ENCODE measurements at regions not wholly inside any gene's neighbourhood (a gene's known extent, or its start where the extent isn't known, plus 50 kb on each side); places are given as distances from the start of the nearest gene placed in this dataset.

GRCh38 chr5:128684961-128685360 lies 146.9 kb upstream of the FBN2 start:
- no peak overlapping the region for H3K4me3 ChIP-seq (replicated peaks in 1 of 3)
- H3K4me1 ChIP-seq = no peaks in the 10 kb centered on the region
- H3K27ac ChIP-seq = no peak overlapping the region
- TF ChIP-seq CTCF (IDR thresholded peaks at IDR 0.05) (no peak), POLR2A (IDR thresholded peaks at IDR 0.05) (no peak)
- H3K9me3 ChIP-seq = no peaks in the 10 kb centered on the region
- 85 to 87% methylated on average over 1 of the region's 1 CpG for WGBS, 2 donors
- H3K36me3 ChIP-seq = no peaks in the 10 kb centered on the region
- intact Hi-C loops (cut with DNase I) = no loop called here
- DNase-seq = no peak
- no peaks in the 10 kb centered on the region for H3K27me3 ChIP-seq

DNA sequence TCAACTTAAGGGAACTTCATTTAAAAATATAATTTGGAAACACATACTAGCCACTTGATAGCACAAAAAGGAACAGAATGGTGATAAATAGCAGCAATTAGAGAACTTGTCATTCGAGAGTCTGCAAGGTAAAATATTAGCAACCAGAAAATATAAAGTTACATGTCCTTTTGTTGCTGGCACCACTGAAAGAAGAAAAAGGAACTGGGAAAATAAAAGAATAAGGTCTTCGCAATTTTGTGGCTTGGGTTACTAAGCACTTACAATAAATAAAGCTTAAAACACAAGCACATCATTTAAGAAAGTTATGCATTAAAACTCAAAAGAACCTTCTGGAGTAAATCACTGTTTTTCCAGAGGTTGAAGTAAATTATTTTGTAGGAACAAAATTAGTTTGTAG lies 149.9 kb upstream of the FBN2 start:
- no peaks in the 10 kb centered on the region for H3K9me3 ChIP-seq
- H3K36me3 ChIP-seq = no peaks in the 10 kb centered on the region
- no peak for DNase-seq
- intact Hi-C loops (cut with DNase I) = no loop called here
- H3K27ac ChIP-seq = no peak overlapping the region
- no peaks in the 10 kb centered on the region for H3K27me3 ChIP-seq
- H3K4me3 ChIP-seq (replicated peaks in 1 of 3) = no peak overlapping the region
- WGBS, 2 donors = 88 to 89% methylated on average over 2 of the region's 2 CpGs
- no peak for TF ChIP-seq POLR2A (IDR thresholded peaks at IDR 0.05)
- H3K4me1 ChIP-seq = no peaks in the 10 kb centered on the region

DNA sequence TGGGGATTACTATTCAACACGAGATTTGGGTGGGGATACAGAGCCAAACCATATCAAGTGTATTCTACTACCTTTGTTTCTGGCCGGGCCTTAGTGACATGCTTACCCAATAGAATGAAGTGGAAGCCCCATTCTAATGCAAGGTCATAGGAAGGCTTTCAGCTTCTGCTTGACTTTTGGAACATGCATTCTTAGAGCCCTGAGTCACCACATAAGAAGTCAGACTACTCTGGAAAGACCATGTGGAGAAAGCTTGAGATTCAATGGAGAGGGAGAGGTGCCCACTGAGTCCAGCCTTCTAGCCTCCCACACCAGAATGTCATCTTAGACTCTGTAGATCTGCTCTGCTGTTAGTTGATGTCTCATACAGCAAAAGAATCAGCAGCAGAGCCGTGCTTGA lies 155.7 kb upstream of the FBN2 start:
- WGBS, 2 donors = 88 to 89% methylated on average over 3 of the region's 3 CpGs
- intact Hi-C loops (cut with DNase I) = no loop called here
- H3K4me1 ChIP-seq = no peaks in the 10 kb centered on the region

DNA sequence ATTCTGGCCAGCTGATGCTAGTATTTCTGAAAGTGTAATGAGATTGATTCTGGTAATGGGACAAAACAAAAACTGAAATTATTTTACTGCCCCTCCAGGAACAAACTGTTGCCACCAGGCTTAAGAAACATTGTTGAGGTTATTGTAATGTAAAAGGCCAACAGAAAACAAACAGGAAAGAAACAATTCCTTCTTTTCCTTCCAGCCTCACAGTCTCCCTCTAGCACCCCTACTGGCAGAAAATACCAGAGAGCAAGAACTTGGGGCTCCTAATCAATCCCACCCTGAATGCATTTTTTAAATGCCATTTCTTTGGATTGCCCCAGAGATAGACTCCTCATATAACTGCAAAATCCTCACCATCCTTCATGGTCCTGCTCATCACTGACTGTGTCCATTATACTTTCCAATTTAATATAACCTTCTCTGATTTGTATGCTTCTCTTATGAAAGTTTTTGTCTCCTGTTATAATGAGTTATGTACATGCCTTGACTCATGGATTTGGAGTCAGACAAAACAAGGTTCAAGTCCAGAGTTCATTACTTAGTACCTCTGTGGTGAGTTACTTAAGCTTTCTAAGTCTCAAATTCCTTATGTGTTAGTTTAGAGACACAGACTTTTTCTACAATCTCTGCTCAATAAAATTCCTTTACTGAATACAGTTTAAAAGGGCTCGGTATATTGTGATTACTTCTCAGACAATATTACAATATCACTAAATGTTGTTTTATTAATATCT lies 157.9 kb upstream of the FBN2 start:
- DNase-seq = no peak
- no peaks in the 10 kb centered on the region for H3K4me1 ChIP-seq
- TF ChIP-seq POLR2A (IDR thresholded peaks at IDR 0.05) (no peak), CTCF (IDR thresholded peaks at IDR 0.05) (no peak)
- H3K36me3 ChIP-seq = no peaks in the 10 kb centered on the region
- H3K27ac ChIP-seq = no peak overlapping the region
- WGBS, 2 donors = 94 to 97% methylated on average over 1 of the region's 1 CpG
- no peaks in the 10 kb centered on the region for H3K27me3 ChIP-seq
- H3K9me3 ChIP-seq = no peaks in the 10 kb centered on the region
- no peak overlapping the region for H3K4me3 ChIP-seq (replicated peaks in 1 of 3)
- intact Hi-C loops (cut with DNase I) = no loop called here

More for the DNA sequence above, 155.7 kb upstream of the FBN2 start:
- no peaks in the 10 kb centered on the region for H3K9me3 ChIP-seq
- H3K27me3 ChIP-seq = no peaks in the 10 kb centered on the region
- no peaks in the 10 kb centered on the region for H3K36me3 ChIP-seq
- no peak overlapping the region for H3K4me3 ChIP-seq (replicated peaks in 1 of 3)
- H3K27ac ChIP-seq = no peak overlapping the region
- no peak for TF ChIP-seq CTCF (IDR thresholded peaks at IDR 0.05)
- no peak for TF ChIP-seq POLR2A (IDR thresholded peaks at IDR 0.05)
- no peak for DNase-seq

DNA sequence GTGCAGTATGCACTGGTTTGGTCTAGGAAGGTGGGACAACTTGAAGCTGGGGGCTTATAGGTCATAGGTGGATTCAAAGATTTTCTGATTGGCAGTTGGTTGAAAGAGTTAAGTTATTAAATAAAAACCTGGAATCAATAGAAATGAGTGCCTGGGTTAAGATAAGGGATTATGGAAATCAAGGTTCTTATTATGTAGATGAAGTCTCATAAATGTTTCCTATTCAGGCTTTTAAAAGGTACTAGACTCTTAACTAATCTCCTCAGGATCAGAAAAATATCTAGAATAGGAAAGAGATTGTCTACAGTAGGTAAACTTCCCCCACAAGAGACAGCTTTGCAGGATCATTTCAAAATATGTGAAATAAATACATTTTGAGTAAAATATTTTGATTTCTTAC lies 163.3 kb upstream of the FBN2 start:
- H3K4me1 ChIP-seq = no peaks in the 10 kb centered on the region
- no peaks in the 10 kb centered on the region for H3K27me3 ChIP-seq
- TF ChIP-seq POLR2A (IDR thresholded peaks at IDR 0.05) (no peak), CTCF (IDR thresholded peaks at IDR 0.05) (no peak)
- H3K9me3 ChIP-seq = no peaks in the 10 kb centered on the region
- no peaks in the 10 kb centered on the region for H3K36me3 ChIP-seq
- H3K27ac ChIP-seq = no peak overlapping the region
- intact Hi-C loops (cut with DNase I) = no loop called here
- DNase-seq = no peak
- H3K4me3 ChIP-seq (replicated peaks in 1 of 3) = no peak overlapping the region

All from thyroid gland (tissue), 4 donors.